Esophagus squamous epithelium (tissue), 4 donors: ENCODE measurements at regions not wholly inside any gene's neighbourhood (a gene's known extent, or its start where the extent isn't known, plus 50 kb on each side); places are given as distances from the start of the nearest gene placed in this dataset.

Source experiments
- POLR2A ChIP-seq, 4 donors: fragments of 450-650 bp; IDR thresholded peaks; one replicate each; pipeline ENCODE4 v1.6.1; 2017; ENCODE audit warnings: antibody characterized with exemption in 4 of 4, mild to moderate bottlenecking in 4 of 4, moderate library complexity in 3 of 4
- TF ChIP-seq, protein P1 (sequence below), 6 experiments: fragments of 450-650 bp in 4 of 6; fragments of 200-600 bp in 2 of 6; sonication (generic) in 2 of 6; IDR thresholded peaks; one replicate each; pipeline ENCODE4 v1.5.1; 2016 to 2019; ENCODE audit warnings: antibody characterized with exemption in 6 of 6, mild to moderate bottlenecking in 4 of 6, moderate library complexity in 4 of 6

DNA sequence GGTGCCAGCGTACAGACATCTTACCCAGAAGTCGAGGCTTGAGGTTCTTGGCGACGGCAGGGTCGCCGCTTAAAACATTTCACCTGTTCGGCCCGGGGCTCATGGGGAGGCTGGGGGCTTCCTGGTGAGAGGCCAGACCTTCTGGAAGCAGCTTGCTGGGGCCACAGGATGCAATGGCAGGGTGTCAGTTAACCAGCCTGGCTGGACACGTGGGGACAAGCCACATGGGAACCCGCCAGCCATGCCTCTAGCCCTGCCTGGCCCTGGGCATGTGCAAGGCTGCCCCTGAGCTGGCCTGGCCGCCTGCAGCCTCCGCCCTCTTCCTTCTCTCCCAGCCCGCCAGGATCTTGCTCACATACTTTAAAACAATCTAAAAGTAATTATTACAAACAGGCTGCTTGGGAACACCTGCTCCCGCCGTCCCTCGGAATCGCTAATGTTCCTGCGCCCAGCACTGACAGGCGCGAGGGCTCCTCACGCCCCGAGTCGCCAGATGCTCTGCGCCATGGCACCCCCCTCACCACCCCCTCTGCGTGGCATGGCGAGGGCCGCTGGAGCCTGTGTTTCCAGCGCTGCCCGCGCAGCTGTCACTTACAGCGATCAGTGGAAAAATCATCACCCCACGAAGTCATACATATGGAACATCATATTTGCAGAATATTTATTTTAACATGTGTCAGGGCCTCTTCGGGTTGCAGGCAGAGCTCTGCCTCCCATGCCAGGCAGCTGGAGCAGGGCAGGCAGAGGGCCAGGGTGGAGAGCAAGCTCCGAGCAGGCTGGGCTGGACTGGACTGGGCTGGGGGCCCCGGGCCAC lies 188.7 kb upstream of the GSE1 start:
- TF ChIP-seq, protein P1, sequence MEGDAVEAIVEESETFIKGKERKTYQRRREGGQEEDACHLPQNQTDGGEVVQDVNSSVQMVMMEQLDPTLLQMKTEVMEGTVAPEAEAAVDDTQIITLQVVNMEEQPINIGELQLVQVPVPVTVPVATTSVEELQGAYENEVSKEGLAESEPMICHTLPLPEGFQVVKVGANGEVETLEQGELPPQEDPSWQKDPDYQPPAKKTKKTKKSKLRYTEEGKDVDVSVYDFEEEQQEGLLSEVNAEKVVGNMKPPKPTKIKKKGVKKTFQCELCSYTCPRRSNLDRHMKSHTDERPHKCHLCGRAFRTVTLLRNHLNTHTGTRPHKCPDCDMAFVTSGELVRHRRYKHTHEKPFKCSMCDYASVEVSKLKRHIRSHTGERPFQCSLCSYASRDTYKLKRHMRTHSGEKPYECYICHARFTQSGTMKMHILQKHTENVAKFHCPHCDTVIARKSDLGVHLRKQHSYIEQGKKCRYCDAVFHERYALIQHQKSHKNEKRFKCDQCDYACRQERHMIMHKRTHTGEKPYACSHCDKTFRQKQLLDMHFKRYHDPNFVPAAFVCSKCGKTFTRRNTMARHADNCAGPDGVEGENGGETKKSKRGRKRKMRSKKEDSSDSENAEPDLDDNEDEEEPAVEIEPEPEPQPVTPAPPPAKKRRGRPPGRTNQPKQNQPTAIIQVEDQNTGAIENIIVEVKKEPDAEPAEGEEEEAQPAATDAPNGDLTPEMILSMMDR (IDR thresholded peaks at IDR 0.05), result no peak
- no peak for TF ChIP-seq POLR2A (IDR thresholded peaks at IDR 0.05)
